ENCODE measurements at regions not wholly inside any gene's neighbourhood (a gene's known extent, or its start where the extent isn't known, plus 50 kb on each side); places are given as distances from the start of the nearest gene placed in this dataset.

- H3K4me3 ChIP-seq (ENCODE audit: low read depth, low read length), result no peak overlapping the region
- TF ChIP-seq CTCF (IDR thresholded peaks at IDR 0.05; ENCODE audit: insufficient read depth, low read depth, low read length, missing control alignments), result no peak
- DNase-seq (ENCODE audit: low read depth), result no peak
Observed at GRCh38 chr6:141607956-141608355, 524.8 kb upstream of the GJE1 start.

DNA sequence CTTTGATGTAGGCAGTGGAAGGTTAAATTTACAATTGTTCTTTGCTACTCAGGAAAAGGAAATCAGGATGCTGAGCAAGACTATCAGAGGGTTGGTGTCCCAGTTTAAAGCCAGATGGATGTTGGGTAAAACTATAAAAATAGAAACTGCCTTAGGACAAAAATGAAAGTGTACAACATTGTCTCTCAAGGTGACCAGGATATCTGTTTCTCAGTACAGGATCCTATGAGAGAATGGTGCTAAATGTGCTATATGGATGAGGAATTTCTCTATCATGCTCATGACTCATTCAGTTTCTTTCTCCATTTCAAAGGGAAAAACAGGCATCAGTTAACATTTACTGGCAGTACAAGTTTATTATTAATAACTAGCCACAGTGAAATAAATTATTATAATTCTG lies 534.2 kb upstream of the GJE1 start:
- no peak for DNase-seq (ENCODE audit: low read depth)
- H3K4me3 ChIP-seq (ENCODE audit: low read depth, low read length), result no peak overlapping the region
- TF ChIP-seq CTCF (IDR thresholded peaks at IDR 0.05; ENCODE audit: insufficient read depth, low read depth, low read length, missing control alignments), result no peak

DNA sequence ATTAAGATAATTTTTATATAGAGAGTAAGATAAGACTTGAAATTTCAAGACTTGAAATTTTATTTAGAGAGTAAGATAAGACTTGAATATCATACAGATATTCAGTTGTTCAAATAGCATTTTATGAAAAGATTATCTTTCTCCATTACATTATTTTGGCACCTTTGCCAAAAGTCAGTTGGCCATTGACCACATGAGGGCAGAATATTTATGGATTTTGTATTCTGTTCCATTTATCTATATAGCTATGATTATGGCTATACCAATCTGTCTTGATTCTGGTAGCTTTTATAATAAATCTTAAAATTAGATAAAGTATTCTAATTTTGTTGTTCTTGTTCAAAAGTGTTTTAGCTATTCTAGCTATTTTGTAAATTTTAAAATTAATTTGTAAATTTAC lies 537.9 kb upstream of the GJE1 start:
- no peak for DNase-seq (ENCODE audit: low read depth)
- TF ChIP-seq CTCF (IDR thresholded peaks at IDR 0.05; ENCODE audit: insufficient read depth, low read depth, low read length, missing control alignments), result no peak
- no peak overlapping the region for H3K4me3 ChIP-seq (ENCODE audit: low read depth, low read length)

DNA sequence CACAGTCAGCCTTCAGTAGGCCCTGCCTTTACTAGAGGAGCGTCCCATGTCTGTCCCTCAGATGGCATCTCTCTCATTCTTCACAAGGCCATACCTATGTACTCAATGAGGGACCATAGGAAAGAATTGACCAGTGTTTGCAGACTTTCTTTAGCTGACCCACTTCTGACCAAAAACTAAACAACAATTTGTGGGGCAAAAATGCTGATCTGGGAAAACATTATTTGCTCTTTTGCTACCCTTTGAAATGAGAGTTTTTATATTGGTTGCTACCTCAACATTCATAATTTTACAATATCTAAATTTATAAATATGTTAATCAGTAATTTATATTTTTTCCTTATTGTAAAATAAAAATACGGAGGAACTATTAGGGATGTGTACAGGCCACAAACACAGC lies 539.4 kb upstream of the GJE1 start:
- TF ChIP-seq CTCF (IDR thresholded peaks at IDR 0.05; ENCODE audit: insufficient read depth, low read depth, low read length, missing control alignments), result no peak
- no peak for DNase-seq (ENCODE audit: low read depth)
- no peak overlapping the region for H3K4me3 ChIP-seq (ENCODE audit: low read depth, low read length)

DNA sequence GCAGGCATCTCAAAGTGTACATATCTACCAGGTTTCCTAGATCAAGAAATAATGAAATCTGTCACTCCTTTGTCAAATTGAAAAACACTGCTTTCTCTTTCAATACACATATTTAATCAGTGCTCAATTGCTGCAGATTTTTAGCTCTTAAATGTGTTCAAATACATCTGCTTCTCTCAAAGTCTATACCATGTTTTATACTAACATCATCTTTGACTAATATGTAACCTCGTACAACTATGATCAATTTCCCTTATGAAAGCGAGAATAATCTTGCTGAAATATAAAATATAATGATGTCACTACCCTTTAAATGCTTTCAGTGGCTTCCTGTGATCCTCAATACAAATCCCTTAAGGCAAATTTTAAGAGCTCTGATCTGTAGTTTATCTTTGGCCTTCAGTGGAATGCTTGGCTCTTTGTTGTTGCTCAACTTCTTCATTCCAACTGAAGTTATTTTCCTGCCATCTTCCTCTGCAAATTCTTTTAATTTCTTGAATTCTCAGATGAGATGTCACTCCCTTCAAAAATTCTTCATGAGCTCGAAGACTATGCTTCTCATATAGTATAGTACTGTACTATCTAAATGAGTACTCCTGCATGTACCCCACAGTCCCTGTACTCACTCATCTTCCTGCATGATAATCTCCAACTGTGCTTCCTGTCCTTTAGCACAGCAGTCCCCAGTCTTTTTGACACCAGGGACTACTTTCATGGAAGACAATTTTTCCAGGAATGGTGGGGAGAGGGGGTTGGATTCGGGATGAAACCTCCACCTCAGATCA lies 545.1 kb upstream of the GJE1 start:
- no peak overlapping the region for H3K4me3 ChIP-seq (ENCODE audit: low read depth, low read length)
- TF ChIP-seq CTCF (IDR thresholded peaks at IDR 0.05; ENCODE audit: insufficient read depth, low read depth, low read length, missing control alignments), result no peak
- DNase-seq (ENCODE audit: low read depth), result no peak

DNA sequence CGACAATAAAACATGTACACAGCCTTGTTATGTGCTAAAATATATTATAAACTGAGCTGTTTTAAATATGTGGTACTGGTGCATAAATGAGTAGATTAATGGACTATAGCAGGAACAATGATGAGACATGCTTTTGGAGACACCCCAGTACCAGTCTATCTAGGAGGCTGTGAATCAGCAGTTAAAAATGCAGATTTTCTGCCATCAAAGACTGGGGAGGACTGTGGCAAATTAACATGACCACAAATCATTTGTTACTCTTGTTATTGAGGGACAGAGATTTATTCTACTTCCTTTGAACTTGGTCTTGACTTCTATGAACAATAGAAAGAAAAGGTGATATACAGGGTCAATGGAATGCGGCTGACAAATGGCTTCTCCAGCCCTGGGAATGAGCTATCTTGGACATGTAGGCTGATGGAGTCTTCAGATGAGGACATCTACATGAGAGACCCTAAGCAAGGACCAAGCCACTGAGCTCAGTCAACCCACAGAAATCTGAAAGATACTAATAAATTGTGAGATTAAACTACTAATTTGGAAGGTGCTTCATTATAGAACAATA lies 551.7 kb upstream of the GJE1 start:
- no peak for DNase-seq (ENCODE audit: low read depth)
- H3K4me3 ChIP-seq (ENCODE audit: low read depth, low read length), result no peak overlapping the region
- no peak for TF ChIP-seq CTCF (IDR thresholded peaks at IDR 0.05; ENCODE audit: insufficient read depth, low read depth, low read length, missing control alignments)

- no peak for DNase-seq (ENCODE audit: low read depth)
- no peak overlapping the region for H3K4me3 ChIP-seq (ENCODE audit: low read depth, low read length)
- TF ChIP-seq CTCF (IDR thresholded peaks at IDR 0.05; ENCODE audit: insufficient read depth, low read depth, low read length, missing control alignments), result no peak
Observed at GRCh38 chr6:141580131-141580530, 552.6 kb upstream of the GJE1 start.

All from GM12865 (cell line).